Endothelial cell (in vitro differentiated cells): ENCODE measurements at regions not wholly inside any gene's neighbourhood (a gene's known extent, or its start where the extent isn't known, plus 50 kb on each side); places are given as distances from the start of the nearest gene placed in this dataset.

ENCODE experiments used
- DNase-seq: peaks from one replicate; pipeline ENCODE4 v3.0.0; 2021; ENCODE audit warnings: low spot score
- H3K27ac Mint-ChIP-seq: one replicate; pipeline ENCODE4 v1.8.0; 2021; ENCODE audit warnings: mixed read lengths, inconsistent platforms; ENCODE audit not compliant: unreplicated experiment
- H3K27me3 Mint-ChIP-seq: one replicate; pipeline ENCODE4 v1.8.0; 2021; ENCODE audit warnings: mild to moderate bottlenecking, moderate library complexity, mixed read lengths, inconsistent platforms; ENCODE audit not compliant: unreplicated experiment
- H3K36me3 Mint-ChIP-seq: one replicate; pipeline ENCODE4 v1.8.0; 2021; ENCODE audit warnings: mild to moderate bottlenecking, low read depth, mixed read lengths, inconsistent platforms; ENCODE audit not compliant: unreplicated experiment
- H3K4me1 Mint-ChIP-seq: one replicate; pipeline ENCODE4 v1.8.0; 2021; ENCODE audit warnings: mild to moderate bottlenecking, mixed read lengths, inconsistent platforms; ENCODE audit not compliant: unreplicated experiment
- H3K4me3 Mint-ChIP-seq: one replicate; pipeline ENCODE4 v1.8.0; 2021; ENCODE audit warnings: mild to moderate bottlenecking, mixed read lengths, inconsistent platforms; ENCODE audit not compliant: unreplicated experiment
- H3K9me3 Mint-ChIP-seq: one replicate; pipeline ENCODE4 v1.8.0; 2021; ENCODE audit warnings: mixed read lengths, inconsistent platforms; ENCODE audit not compliant: unreplicated experiment
- CTCF ChIP-seq: fragments of 200-600 bp; sonication (generic); IDR thresholded peaks from one replicate; pipeline ENCODE4 v1.5.0; 2021; ENCODE audit warnings: antibody characterized with exemption; ENCODE audit not compliant: unreplicated experiment

GRCh38 chr3:178146406-178146831 lies 389.8 kb upstream of the KCNMB2 start:
- no peak overlapping the region for H3K4me3 Mint-ChIP-seq
- no peak for DNase-seq
- H3K27ac Mint-ChIP-seq: no peak overlapping the region
- no peaks in the 10 kb centered on the region for H3K27me3 Mint-ChIP-seq
- peaks cover 2% of the 10 kb centered on the region for H3K4me1 Mint-ChIP-seq
- no peaks in the 10 kb centered on the region for H3K9me3 Mint-ChIP-seq
- no peak for TF ChIP-seq CTCF
- H3K36me3 Mint-ChIP-seq: peaks cover 3% of the 10 kb centered on the region

DNA sequence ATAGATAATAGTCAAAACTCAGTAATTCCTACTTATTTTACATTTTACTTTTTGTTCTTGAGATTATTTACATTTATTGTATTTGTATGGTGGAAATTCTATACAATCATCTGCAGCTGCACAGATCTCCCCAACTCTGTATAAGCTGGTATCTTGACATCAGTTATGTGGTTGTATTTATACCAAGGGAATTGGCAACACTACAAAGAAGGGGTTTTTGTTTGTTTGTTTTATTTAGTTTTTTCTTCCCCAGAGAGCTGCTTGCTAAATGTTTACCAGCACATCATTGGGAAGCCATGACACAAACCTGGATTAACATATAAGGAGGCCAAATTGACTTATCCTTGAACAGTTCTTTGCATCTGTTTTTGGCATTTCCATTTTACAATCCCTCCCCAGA lies 389.2 kb upstream of the KCNMB2 start:
- no peak overlapping the region for H3K27ac Mint-ChIP-seq
- DNase-seq: no peak
- H3K4me1 Mint-ChIP-seq: peaks cover 3% of the 10 kb centered on the region
- H3K4me3 Mint-ChIP-seq: no peak overlapping the region
- H3K27me3 Mint-ChIP-seq: no peaks in the 10 kb centered on the region
- H3K9me3 Mint-ChIP-seq: no peaks in the 10 kb centered on the region
- H3K36me3 Mint-ChIP-seq: peaks cover under 1% of the 10 kb centered on the region
- no peak for TF ChIP-seq CTCF

- Mint-ChIP-seq H3K27me3 (peaks cover 3% of the 10 kb centered on the region), H3K36me3 (no peaks in the 10 kb centered on the region)
- DNase-seq: no peak
Measured at GRCh38 chr3:178152031-178152806, 384.0 kb upstream of the KCNMB2 start.

GRCh38 chr3:178152988-178153387 lies 383.2 kb upstream of the KCNMB2 start:
- no peak for TF ChIP-seq CTCF
- no peaks in the 10 kb centered on the region for H3K36me3 Mint-ChIP-seq
- H3K4me3 Mint-ChIP-seq: no peak overlapping the region
- DNase-seq: no peak
- peaks cover 3% of the 10 kb centered on the region for H3K27me3 Mint-ChIP-seq
- no peaks in the 10 kb centered on the region for H3K9me3 Mint-ChIP-seq
- peaks cover 4% of the 10 kb centered on the region for H3K4me1 Mint-ChIP-seq
- H3K27ac Mint-ChIP-seq: no peak overlapping the region

More at GRCh38 chr3:178152031-178152806, 384.0 kb upstream of the KCNMB2 start:
- Mint-ChIP-seq H3K9me3 (no peaks in the 10 kb centered on the region), H3K4me3 (no peak overlapping the region), H3K4me1 (peaks cover 4% of the 10 kb centered on the region), H3K27ac (no peak overlapping the region)
- TF ChIP-seq CTCF: no peak

DNA sequence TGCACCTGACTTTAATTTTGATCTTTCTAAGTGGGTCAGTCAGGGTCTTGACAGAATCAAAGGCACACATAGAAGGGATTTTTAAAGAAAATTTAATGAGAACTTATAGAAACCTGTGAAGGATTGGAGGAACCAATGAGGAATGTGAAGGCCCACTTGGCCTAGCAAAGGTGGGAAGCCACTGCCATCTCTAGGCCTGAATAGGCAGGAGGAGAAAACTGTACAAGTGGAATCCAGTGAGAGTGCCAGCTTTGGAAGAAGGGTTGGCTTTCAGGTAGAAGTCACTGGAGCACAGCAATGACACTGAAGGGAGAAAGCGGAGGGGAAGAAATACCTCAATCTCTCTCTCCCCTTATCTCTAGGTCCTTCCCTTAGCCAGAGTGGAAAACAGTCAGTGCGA lies 380.7 kb upstream of the KCNMB2 start:
- no peak for DNase-seq
- no peaks in the 10 kb centered on the region for H3K36me3 Mint-ChIP-seq
- no peak overlapping the region for H3K27ac Mint-ChIP-seq

More for the DNA sequence above, 380.7 kb upstream of the KCNMB2 start:
- no peaks in the 10 kb centered on the region for H3K9me3 Mint-ChIP-seq
- H3K4me1 Mint-ChIP-seq: peaks cover 23% of the 10 kb centered on the region
- H3K4me3 Mint-ChIP-seq: no peak overlapping the region
- H3K27me3 Mint-ChIP-seq: peaks cover 3% of the 10 kb centered on the region
- TF ChIP-seq CTCF: no peak
